ENCODE measurements at regions not wholly inside any gene's neighbourhood (a gene's known extent, or its start where the extent isn't known, plus 50 kb on each side); places are given as distances from the start of the nearest gene placed in this dataset.

DNA sequence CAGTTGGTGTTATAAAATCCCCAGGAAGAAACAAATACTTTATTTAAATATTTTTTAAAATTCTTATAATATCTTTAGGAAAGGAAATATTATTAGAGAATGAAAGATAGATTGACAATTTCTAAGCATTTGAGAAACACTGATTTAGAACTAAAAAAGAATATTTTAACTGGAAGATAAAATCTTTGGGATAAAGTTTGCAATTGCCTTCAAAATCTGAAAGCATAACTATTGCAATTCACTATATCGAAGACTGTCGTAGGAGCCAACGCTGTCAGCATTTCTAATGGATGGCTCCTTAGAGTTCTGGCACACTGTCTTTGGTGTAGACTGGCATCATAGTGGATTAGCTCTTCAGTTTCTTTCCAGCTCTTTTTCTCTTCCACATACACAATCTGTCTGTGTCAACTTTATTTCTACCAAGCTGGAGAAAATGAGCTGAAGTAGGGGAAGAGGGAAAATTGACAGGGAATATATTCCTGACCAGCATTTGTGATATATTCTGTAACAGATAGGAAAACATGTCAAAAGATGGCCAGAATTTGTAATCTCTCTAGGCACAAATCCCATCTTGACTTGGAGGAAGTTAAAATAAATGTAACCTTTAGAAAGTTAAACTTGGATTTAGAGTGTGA lies 1561.4 kb downstream of the MAT2B start:
- DNase-seq: no peak

DNA sequence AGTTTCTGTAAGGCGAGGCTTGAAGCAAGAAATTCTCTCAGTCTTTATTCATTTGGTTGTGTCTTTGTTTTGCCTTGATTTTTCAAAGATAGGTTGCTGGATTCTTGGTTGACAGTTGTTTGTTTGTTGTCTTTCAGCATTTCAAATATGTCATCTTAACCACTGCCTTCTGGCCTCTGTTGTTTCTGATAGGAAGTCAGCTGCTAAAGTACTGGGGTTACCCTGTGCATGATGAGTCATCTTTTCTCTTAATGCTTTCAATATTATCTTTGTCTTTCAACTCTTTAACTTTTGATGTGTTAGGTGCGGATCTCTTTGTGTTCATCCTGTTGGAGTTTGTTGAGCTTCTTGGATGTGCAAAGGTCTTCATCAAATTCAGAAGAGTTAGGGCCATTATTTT lies 1571.3 kb downstream of the MAT2B start:
- no peak for DNase-seq

DNA sequence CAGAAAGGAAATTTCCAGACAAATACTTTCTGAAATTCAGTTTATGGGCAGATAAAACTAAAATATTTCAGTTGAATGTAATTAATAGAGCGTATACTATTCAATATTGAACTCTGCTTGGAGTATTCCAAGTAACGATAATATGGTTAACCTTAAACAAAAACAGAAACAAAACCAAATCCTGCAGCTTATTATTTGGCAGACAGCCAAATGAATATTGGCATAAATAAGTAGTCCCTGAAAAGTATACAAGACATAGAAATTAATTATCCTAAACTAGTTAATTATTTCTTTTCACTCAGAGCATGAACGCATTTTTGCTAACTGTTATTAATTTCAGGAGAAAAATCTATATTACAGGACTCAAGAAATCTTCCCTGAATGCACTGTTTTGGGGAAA lies 1574.0 kb downstream of the MAT2B start:
- DNase-seq: no peak

DNA sequence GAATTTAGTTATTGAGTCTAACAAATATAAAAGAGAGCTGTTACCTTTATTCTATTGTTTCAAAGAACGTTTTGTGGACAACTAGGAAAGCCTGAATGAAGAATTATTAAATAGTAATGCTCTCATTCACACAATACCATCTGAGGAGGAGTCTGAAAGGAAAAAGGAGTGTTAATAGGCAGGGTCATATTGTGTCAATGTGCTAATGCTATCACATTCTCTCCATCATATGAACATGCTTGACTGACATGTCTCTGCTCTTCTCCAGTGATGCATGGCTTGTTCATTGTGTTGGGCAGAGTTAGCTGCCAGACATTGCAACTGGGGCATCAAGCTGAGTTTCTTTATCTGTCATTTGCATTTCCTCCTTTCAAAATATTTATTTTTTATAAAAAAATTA lies 1578.0 kb downstream of the MAT2B start:
- no peak for DNase-seq

DNA sequence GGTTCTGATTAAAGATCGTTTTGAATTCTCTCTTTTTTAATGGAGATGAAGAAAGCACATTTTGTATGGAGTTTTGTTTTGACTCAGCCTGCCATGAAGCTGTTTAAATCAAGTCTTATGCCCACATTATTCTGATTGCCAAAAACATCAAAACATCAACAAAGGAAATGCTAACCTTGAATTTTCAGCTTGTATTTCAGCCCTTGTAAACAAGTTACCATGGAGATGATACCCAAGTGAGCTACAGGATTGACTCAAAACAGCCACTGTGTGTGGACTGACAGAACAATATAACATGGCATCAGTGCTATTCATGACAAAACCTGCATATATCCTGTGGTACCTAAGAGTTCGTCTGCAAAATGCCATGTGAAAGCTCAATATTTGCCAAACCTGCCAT lies 1581.0 kb downstream of the MAT2B start:
- no peak for DNase-seq

DNA sequence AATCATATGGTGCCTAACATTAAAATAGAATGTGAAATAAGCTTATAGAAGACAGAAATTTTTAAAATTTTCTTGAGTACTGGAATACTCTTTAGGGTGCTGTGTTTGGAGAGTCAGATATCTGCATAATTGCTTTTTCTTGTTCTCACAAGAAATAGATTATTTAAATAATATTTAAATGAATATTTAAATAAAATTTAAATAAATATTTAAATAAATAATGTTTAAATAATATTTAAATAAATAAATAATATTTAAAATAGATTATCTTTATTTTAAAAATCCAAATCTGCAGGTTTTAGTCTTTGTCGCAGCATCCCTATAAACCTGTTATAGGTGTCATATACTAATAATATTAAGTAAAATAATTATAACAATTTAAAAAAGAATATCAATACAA lies 1589.4 kb downstream of the MAT2B start:
- DNase-seq: no peak

DNA sequence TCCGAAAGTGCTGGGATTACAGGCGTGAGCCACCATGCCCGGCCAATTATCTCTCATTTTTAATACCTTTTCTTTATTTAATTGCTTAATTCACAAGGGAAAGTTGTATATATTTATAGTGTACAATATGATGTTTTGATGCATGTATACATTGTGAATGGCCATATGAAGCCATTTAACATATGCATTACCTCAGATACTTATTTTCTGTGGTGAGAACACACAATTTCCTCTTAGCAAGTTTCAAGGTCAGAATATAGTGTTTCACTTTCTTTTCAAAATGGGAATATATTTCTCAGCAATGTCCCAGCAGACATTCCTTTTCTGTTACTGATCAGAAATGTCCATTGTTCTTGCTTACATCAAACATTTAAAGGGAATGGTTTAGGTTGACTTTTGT lies 1596.3 kb downstream of the MAT2B start:
- no peak for DNase-seq

DNA sequence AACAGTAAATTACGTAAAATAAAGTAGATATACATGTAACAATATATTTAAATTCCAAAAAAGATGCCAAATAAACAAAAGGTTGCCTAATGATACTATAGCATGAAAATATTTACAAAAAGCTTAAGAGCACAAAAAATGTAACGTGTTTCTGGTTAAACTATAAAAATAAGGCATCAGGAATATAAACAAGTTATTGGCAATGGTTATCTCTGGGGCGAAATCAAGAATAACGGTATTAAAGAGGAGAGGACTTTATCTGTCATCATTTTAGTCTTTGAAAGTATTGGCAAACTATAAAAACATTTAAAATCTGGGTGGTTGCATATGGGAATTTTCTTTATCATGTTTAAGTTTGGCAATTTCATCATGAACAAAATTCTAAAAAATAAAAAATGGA lies 1599.2 kb downstream of the MAT2B start:
- no peak for DNase-seq

DNA sequence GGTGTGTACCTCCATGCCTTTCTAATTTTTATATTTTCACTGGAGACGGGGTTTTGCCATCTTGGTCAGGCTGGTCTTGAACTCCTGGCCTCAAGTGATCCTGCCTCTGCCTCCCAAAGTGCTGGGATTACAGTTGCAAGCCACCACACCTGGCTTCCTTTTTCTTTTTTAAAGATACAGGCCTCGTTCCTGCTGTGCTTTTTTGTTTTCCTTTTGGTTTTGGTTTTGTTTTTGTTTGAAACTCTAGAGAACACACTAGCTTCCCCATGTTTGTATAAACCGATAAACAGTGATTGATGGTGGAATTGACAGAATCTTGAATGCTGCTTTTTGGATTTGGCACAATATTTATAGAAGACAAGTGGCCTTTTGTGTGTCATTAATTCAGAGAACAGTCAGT lies 1603.4 kb downstream of the MAT2B start:
- DNase-seq: no peak

DNA sequence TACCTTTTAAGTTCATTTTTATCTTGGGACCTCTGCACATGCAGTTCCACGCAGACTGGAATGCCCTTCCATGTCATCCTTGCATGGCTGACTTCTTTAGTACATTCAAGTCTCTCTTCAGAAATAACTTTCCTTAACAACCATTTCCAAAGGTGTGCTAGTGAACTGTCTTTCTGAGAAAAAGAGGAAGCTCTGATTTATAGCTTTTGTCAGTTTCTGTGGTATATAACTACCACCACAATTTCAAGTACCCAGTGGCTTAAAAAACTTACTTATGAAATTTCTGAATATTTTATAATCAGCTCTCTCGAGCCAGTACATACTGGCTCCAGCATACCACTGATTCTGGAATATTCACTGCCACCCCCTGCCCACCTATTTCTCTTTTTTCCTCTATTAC lies 1613.8 kb downstream of the MAT2B start:
- no peak for DNase-seq

DNA sequence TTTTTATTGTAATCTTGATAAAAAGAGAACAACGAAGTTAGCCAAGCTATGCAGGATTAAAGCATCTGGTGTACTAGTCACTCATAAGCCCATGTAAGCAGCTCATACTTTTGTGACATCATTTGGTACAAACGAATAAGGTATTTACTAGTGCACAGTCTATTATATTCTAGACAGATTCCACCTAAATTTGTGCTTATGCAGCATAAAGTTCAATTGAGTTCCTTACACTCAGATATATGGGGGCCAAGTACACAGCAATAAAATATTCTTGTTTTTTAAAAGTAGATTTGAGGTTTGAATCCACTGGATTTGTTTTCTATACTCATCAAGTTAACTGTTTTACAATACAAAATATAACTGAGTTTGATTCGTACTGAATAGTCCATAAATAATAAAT lies 1621.2 kb downstream of the MAT2B start:
- no peak for DNase-seq

DNA sequence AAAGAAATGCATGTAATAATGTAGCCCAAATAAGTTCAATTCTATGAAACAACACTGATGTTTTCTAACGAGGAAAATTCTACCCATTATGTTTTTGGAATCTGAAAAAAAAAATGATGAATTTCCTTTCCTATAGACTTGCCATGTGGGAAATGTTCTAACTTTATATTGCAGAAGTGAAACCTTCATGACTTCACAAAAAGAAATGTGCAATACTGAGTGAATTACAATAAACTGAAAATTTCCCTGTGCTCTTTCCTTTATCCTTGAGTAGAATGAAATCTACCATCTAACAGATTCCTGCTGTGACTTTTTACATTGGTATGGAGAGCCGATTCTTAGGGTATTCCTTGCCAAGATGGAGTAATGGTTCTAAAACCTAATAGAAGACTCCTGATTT lies 1622.5 kb downstream of the MAT2B start:
- no peak for DNase-seq

DNA sequence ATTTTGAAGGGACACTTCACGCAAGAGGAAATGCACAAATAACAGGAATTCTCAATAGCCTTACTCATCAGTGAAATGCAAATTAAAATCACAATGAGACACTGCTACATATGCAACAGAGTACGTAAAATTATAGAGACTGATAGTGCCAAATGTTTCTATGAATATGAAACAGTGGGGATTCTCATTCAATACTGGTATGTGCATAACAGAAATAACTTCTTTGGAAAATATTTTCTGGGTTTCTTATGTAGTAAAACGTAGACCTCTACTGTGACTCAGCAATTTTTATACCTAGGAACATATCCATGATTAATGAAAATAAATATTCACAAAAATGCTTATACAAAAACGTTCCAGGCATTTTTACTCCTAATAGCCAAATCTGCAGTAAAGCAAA lies 1625.2 kb downstream of the MAT2B start:
- DNase-seq: no peak

DNA sequence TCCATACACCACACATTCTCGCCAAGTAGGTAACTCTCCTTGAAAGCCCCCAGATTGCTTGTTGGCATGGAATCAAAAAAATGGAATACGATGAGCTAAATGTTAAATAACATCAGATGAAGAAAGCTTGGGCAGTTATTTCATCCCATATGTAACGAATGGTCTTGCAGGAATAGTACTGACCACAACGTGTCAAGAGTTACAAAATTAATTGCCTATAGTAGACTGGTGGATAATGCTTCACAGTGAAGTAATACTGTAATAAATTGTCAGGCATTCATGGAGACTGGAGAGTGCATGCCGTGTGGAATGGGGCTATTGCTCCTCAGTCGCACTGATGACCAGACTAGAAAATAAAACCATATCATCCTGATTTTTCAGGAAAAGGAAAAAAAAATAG lies 1628.7 kb downstream of the MAT2B start:
- DNase-seq: no peak

DNA sequence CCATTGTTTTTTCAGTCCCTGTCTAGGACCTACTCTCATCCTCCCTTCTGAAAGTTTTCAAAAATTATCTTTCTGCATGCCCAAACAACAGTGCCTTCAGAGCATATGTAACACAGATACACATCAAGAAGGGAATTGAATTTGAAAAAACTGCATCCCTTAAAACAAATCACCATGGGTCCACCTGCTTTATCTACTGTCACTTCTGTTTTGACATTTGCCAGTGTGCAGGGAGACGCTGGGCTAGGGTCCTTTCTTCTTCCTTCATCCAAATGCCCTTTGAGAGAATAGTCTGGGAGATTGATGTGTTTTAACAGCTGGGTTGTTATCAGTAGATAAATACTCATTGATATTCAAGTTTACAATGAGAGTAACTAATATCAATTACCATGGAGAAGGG lies 1630.1 kb downstream of the MAT2B start:
- DNase-seq: no peak

DNA sequence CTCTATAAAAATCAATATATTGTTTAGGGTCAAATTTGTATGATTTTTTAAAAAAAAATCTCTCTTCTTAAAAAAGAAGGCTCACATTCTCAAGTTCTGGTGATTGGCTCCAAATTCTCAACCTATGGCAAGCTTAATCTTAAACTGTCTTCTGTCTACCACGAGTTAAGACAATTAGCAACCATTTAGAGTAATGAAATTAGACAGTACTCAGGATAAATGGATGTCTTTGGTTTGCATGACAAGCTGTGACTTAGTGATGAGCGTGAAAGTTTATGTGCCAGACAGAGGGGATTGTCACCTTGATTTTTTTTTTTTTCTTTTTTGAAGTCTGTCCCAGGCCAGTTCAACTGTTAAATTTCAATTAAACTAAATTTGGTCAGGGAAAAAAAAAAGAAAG lies 1632.3 kb downstream of the MAT2B start:
- no peak for DNase-seq

DNA sequence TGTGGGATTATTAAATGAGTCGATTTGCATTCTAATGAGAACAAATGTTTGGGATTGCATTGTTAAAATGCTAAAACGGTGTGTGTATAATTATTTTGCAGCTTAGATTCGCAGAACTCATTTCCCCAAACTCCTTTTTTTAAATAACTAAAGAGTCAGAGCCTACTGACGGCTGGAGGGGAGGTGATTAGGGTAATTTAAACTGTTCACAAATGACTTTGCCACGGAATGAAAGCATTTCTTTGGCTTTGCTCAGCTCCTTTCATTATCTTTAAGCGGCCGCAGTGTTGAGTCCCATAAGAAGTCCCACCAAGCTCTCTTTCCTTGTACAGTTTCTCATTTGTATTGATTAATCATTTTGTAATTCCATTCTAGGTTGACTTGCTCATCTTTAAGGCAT lies 1632.8 kb downstream of the MAT2B start:
- no peak for DNase-seq

DNA sequence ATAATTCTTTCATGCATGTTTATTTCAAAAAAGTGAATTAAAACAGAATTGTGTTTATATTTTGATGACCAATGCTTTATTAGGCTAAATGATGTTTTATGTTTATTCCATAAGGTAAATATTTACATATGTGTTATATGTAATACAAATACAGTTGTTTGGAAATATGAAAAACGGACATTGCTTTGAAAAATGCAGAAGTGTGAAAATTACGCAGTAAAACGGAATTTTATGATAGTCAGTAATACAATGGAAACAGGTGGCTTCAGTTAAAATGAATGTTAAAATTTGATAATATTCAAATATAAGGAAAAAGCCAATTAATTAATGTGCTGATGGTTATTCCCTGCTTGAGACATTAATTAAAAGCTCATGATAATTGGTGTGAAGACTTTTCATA lies 1633.8 kb downstream of the MAT2B start:
- no peak for DNase-seq

DNA sequence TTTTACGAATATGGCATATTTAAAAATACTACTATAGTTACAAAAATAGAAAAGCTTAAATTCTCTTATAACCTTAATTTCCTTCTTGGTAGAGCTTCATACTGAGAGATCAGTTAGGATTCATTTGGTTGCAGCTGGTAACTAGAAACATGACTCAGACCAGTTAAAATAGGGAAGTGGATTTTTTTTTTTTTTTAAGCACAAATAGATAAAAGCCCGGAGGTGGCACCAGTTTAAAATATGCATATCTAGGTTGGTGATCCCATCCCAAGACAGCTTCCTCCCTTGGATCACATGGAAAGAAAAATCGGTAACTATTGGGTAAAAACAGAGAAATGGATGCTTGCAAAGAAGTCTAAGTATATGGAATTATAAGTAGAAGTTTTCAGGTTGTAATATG lies 1634.3 kb downstream of the MAT2B start:
- no peak for DNase-seq

DNA sequence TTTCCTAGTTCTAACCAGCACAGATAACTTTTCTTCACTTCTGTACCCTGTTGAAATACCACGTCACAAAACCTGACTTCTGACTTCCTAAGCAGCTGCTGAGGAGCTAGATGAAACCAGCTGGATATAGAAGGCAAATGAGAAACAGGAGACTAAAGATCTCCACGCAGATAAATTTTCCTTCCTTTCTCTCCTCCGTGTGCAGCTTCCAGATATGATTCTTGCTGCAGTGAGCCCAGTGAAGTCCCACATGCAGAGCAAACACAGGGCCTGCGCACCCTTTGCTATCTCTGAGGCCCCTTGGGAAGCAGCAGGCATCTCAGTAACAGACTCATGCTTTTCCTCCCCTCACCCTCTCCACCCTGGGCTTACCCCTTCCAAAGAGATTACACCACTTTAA lies 1638.3 kb downstream of the MAT2B start:
- DNase-seq: peak in 2 of 3 donors; percentile 6 to 19

DNA sequence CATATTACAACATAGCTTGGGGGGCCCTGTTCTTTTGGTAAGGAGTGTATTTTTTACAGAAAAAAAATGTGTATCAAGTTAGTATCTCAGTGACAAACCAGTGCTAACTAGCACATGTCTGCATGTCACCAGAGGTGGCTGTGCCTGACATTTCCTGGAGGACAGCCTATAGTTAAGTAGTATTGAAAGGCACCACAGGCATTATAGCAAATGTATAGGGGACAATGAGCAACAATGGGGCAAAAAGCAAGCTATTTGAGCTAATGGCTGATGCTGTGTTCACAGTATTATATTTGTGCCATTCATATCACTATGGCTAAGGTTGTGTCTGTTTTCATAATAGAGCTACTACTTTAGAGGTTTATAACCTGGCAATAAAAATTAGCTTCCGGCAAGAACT lies 1644.0 kb downstream of the MAT2B start:
- DNase-seq: no peak

DNA sequence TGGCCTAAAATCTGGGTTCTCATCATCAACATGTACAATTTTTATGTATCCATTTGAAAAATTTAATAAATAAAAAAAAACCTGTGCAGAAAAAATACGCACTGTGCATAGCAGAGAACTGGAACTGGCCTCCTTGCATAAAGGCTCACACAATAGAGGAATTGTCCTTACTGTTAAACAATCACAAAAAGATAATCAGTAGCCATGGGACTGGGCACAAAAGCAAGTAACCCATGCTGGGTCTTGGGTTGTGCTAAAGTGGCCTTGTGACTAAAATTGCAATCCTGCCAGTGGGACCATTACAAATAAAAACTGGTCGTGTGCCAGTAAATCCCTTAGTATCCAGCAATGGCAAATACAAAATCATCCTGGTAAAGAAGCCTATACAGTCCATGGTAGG lies 1646.6 kb downstream of the MAT2B start:
- no peak for DNase-seq

DNA sequence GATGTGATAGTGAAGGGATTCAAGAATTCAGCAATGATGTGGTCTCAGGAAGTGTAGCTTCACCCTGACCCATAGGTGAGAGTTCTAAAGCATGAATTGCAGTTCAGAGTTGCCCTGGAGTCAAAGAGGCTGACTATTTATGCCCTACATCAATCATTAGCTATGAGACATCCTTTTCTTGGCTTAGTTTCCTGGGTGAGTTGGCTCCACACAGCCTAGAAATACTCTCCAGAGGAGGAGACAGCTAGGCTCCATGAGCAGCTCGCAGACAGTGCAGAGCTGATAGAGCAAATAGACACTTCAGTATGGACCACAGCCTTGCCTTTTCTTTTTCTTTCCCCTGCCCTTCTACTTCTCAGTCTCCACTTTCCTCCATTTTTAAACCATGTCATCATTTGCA lies 1651.8 kb downstream of the MAT2B start:
- DNase-seq: no peak

DNA sequence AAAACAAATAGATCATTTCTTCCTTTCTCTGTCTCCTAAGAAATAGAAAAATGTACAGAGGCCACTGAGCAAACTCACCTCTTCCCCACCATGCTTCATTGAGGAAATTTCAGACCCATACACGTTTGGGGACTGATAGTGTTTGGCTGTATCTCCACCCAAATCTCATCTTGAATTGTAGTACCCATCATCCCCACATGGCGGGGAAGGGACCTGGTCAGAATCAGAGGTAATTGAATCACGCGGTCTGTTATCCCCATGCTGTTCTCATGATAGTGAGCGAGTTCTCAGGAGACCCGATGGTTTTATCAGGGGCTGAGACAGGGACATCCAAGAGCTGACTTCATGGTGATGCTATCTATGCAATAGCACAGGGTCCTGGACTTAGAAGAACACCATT lies 1655.8 kb downstream of the MAT2B start:
- no peak for DNase-seq

DNA sequence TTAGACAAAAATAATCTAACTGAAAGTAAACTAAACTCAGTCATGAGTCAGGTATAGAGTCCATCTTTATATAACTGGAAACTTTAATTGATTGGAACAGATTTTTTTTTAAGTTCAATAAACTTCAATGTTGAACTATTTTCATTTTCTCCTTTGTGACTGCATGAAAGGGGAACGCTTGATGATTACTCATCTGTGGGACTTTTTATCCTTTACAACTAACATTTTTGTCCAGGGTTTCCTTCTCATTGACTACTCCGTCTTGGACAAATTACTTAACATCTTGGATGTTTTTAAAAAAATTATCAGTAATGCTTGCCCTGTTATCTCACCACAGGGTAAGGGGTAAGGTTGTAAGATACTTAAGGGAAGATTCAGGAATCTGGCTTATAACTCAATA lies 1658.4 kb downstream of the MAT2B start:
- DNase-seq: no peak

Data from muscle of back (tissue), 3 donors.